Natural killer cell (primary cell): ENCODE measurements at regions not wholly inside any gene's neighbourhood (a gene's known extent, or its start where the extent isn't known, plus 50 kb on each side); places are given as distances from the start of the nearest gene placed in this dataset.

Experiments used
- ATAC-seq, 3 donors: fragments of 150-1000 bp in 2 of 3; fragments of 200-7000 bp in 1 of 3; cut with Tn5 transposase; 1 replicate in 1 of 3; 2 replicates in 2 of 3; pipeline ENCODE4 v1.10.0; 2021; ENCODE audit warnings: mild to moderate bottlenecking in 2 of 3, moderate library complexity in 2 of 3
- DNase-seq, 2 donors: peaks; one replicate each; pipeline versions ENCODE4 v3.0.0 to v3.0.0-alpha.2; 2013 to 2021; ENCODE audit warnings: mixed read lengths in 1 of 2
- H3K27ac ChIP-seq: one replicate; pipeline ENCODE4 v1.5.1; 2013; ENCODE audit warnings: mild to moderate bottlenecking, low read length
- H3K27me3 ChIP-seq: one replicate; pipeline ENCODE4 v1.6.1; 2013; ENCODE audit warnings: low read length; ENCODE audit not compliant: control insufficient read depth, insufficient read depth
- H3K36me3 ChIP-seq: one replicate; pipeline ENCODE4 v1.6.1; 2013; ENCODE audit warnings: low read length; ENCODE audit not compliant: control insufficient read depth, insufficient read depth
- H3K4me1 ChIP-seq: one replicate; pipeline ENCODE4 v1.6.1; 2013; ENCODE audit warnings: low read length; ENCODE audit not compliant: control insufficient read depth, insufficient read depth
- H3K4me3 ChIP-seq: one replicate; pipeline ENCODE4 v1.5.1; 2013; ENCODE audit warnings: low read length
- H3K9me3 ChIP-seq: one replicate; pipeline ENCODE4 v1.6.1; 2013; ENCODE audit warnings: low read length; ENCODE audit not compliant: control insufficient read depth, insufficient read depth
- H3K27ac Mint-ChIP-seq, 2 donors: one replicate each; pipeline ENCODE4 v1.8.0; 2022; ENCODE audit warnings: mild to moderate bottlenecking in 2 of 2, mixed read lengths in 2 of 2, moderate library complexity in 1 of 2
- H3K27me3 Mint-ChIP-seq, 2 donors: one replicate each; pipeline ENCODE4 v1.8.0; 2022; ENCODE audit warnings: low read depth in 2 of 2, mixed read lengths in 2 of 2
- H3K36me3 Mint-ChIP-seq: one replicate; pipeline ENCODE4 v1.8.0; 2022; ENCODE audit warnings: mixed read lengths
- H3K4me1 Mint-ChIP-seq, 2 donors: one replicate each; pipeline ENCODE4 v1.8.0; 2022; ENCODE audit warnings: mixed read lengths in 2 of 2
- H3K4me3 Mint-ChIP-seq: one replicate; pipeline ENCODE4 v1.8.0; 2022; ENCODE audit warnings: mild to moderate bottlenecking, moderate library complexity, mixed read lengths
- H3K9me3 Mint-ChIP-seq, 2 donors: one replicate each; pipeline ENCODE4 v1.8.0; 2022; ENCODE audit warnings: mixed read lengths in 2 of 2
- whole genome bisulfite sequencing: methylation state at CpG from one replicate; pipeline ENCODE4 v1.1.7; 2013; ENCODE audit warnings: missing lambda C conversion rate; ENCODE audit not compliant: insufficient coverage; 5-methylcytosine and 5-hydroxymethylcytosine counted together
- intact Hi-C: fragments of 100-400 bp; cut with micrococcal nuclease; formaldehyde crosslinking; loops from one replicate; pipeline ENCODE4 v1.14.2; 2022
- TF ChIP-seq, protein P1 (sequence below): fragments of 200-600 bp; IDR thresholded peaks from one replicate; pipeline ENCODE4 v1.8.0; 2022; ENCODE audit warnings: antibody characterized with exemption

DNA sequence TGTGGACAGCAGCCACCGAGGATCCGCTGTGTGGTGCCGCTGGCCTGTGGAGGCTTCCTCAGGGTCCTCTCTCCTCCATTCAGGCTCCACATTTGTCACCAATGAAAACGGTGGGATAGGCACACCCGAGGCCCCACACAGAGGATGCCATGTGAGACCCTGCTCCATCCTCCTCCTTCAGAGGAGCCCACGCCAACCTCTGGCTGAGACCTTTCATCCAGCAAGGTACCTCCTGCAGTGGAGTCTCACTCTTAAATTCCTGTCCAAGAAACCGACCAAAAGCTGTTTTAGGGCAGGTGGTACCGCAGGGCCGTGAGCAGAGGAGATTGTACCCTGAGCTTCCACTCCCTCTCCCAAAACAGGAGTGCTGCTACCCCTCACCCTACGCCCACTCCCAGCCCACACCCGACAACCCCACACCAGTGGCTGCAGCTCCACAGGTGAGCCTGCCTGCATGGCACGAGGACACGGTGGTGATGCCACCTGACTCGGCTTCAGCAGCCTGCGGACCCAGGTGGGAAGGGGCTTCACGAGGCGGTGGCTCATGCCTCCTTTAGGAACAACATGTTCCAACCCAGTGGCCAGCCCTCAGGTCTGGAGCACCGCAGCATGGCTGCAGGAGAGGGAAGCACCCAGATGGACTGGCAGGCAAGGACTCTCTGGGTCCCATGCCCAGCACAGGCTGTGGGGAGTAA, 237.6 kb upstream of the AFDN start:
- no peaks in the 10 kb centered on the region for H3K9me3 ChIP-seq
- WGBS = 90% methylated on average over 18 of the region's 18 CpGs
- H3K36me3 ChIP-seq = no peaks in the 10 kb centered on the region
- no peaks in the 10 kb centered on the region for H3K36me3 Mint-ChIP-seq
- TF ChIP-seq, protein P1, sequence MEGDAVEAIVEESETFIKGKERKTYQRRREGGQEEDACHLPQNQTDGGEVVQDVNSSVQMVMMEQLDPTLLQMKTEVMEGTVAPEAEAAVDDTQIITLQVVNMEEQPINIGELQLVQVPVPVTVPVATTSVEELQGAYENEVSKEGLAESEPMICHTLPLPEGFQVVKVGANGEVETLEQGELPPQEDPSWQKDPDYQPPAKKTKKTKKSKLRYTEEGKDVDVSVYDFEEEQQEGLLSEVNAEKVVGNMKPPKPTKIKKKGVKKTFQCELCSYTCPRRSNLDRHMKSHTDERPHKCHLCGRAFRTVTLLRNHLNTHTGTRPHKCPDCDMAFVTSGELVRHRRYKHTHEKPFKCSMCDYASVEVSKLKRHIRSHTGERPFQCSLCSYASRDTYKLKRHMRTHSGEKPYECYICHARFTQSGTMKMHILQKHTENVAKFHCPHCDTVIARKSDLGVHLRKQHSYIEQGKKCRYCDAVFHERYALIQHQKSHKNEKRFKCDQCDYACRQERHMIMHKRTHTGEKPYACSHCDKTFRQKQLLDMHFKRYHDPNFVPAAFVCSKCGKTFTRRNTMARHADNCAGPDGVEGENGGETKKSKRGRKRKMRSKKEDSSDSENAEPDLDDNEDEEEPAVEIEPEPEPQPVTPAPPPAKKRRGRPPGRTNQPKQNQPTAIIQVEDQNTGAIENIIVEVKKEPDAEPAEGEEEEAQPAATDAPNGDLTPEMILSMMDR = no peak
- peaks cover 7 to 13% of the 10 kb centered on the region in 2 donors for H3K9me3 Mint-ChIP-seq
- intact Hi-C loops = no loop called here
- H3K27me3 Mint-ChIP-seq = peaks cover 0 to 21% of the 10 kb centered on the region in 2 donors
- H3K27me3 ChIP-seq = no peaks in the 10 kb centered on the region
- no peak overlapping the region for H3K27ac Mint-ChIP-seq
- ATAC-seq = peak in 1 of 3 donors; percentile 24
- H3K4me1 ChIP-seq = no peaks in the 10 kb centered on the region
- DNase-seq = no peak
- H3K4me3 ChIP-seq = no peak overlapping the region
- H3K27ac ChIP-seq = no peak overlapping the region
- H3K4me1 Mint-ChIP-seq = no peaks in the 10 kb centered on the region
- H3K4me3 Mint-ChIP-seq = no peak overlapping the region

DNA sequence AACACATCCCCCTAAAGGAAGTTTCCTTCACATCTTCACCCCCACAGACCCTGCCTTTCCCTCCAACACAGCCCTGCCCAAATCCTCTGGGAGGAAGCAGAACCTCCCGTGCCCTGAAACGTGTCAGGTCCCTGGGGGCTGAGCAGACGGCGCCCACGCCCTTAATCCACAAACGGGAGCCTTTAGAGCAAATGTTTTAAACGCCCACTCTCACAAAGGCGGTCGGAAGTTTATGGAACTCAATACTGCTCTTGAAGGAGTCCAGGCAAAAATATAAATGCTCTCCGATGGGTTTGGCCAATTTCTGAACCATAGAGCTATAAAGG, 237.1 kb upstream of the AFDN start:
- intact Hi-C loops = no loop called here
- H3K4me1 ChIP-seq = no peaks in the 10 kb centered on the region
- H3K9me3 ChIP-seq = no peaks in the 10 kb centered on the region
- ATAC-seq = no peak
- Mint-ChIP-seq H3K4me1 (no peaks in the 10 kb centered on the region), H3K27ac (no peak overlapping the region), H3K9me3 (peaks cover 7 to 11% of the 10 kb centered on the region in 2 donors), H3K4me3 (no peak overlapping the region), H3K36me3 (no peaks in the 10 kb centered on the region), H3K27me3 (peaks cover 0 to 16% of the 10 kb centered on the region in 2 donors)
- H3K36me3 ChIP-seq = no peaks in the 10 kb centered on the region
- H3K4me3 ChIP-seq = no peak overlapping the region
- TF ChIP-seq, protein P1 = no peak
- no peak for DNase-seq
- WGBS = 81% methylated on average over 10 of the region's 10 CpGs
- H3K27ac ChIP-seq = no peak overlapping the region
- no peaks in the 10 kb centered on the region for H3K27me3 ChIP-seq

DNA sequence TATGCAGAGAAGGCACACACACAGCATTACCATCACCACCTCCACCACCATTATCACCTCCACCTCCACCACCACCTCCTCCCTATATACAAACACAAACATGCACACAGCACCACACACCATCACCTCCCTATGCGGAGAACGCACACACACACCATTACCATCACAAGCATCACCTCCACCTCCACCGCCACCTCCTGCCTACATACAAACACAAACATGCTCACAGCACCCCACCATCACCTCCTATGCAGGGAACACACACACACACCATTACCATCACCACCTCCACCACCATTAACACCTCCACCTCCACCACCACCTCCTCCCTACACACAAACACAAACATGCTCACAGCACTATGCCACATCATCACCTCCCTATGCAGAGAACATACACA, 236.5 kb upstream of the AFDN start:
- H3K27ac ChIP-seq = no peak overlapping the region
- H3K4me1 Mint-ChIP-seq = no peaks in the 10 kb centered on the region
- ATAC-seq (peak in 1 of 3 donors; percentile 43), DNase-seq (no peak)
- no peaks in the 10 kb centered on the region for H3K27me3 ChIP-seq
- intact Hi-C loops = no loop called here
- 94% methylated on average over 3 of the region's 3 CpGs for WGBS
- no peaks in the 10 kb centered on the region for H3K9me3 ChIP-seq
- no peaks in the 10 kb centered on the region for H3K36me3 ChIP-seq
- H3K36me3 Mint-ChIP-seq = no peaks in the 10 kb centered on the region
- H3K4me3 Mint-ChIP-seq = no peak overlapping the region
- TF ChIP-seq, protein P1 = no peak
- H3K9me3 Mint-ChIP-seq = peaks cover 7 to 10% of the 10 kb centered on the region in 2 donors
- H3K27me3 Mint-ChIP-seq = peaks cover 0 to 11% of the 10 kb centered on the region in 2 donors
- H3K27ac Mint-ChIP-seq = no peak overlapping the region
- H3K4me1 ChIP-seq = no peaks in the 10 kb centered on the region
- no peak overlapping the region for H3K4me3 ChIP-seq
